Stimulated activated CD8-positive, alpha-beta memory T cell treated with anti-CD3 and anti-CD28 coated beads, Interleukin-4, amount 100 ng/mL, for 1 hour (primary cell): ENCODE measurements at regions not wholly inside any gene's neighbourhood (a gene's known extent, or its start where the extent isn't known, plus 50 kb on each side); places are given as distances from the start of the nearest gene placed in this dataset.
"Not testable (repeated sequence)": the region's sequence is repeated elsewhere in the genome, so short reads cannot be mapped to it uniquely, and the experiment has no call there.

ENCODE experiments used
- DNase-seq, 2 donors: peaks; one replicate each; pipeline ENCODE4 v3.0.0-alpha.2; 2020; ENCODE audit warnings: low read depth in 2 of 2, low spot score in 1 of 2

DNA sequence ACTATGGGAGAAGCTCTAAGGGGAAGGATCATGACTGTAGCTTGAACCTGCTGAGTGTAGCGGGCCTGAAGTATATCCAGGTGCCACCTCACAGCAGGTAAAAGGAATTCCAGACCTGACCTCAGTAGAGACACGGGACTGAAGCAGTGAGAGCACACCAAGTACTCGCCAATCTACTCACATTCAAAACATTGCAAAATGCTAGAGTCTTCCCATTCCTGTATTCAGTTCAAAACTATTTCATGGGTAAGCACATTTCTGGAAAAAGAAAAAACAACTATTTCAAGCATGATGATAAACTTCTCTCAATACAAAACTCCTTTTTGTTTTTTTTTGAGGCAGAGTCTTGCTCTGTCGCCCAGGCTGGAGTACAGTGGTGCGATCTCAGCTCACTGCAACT, 121.9 kb upstream of the AUTS2 start:
- DNase-seq, result no peak

DNA sequence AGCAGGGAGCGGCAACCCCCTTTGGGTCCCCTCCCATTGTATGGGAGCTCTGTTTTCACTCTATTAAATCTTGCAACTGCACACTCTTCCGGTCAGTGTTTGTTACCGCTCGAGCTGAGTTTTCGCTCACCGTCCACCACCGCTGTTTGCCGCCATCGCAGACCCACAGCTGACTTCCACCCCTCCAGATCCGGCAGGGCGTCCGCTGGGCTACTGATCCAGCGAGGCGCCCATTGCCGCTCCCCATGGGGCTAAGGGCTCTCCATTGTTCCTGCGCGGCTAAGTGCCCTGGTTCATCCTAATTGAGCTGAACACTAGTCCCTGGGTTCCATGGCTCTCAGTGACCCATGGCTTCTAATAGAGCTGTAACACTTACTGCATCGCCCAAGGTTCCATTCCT, 115.6 kb upstream of the AUTS2 start:
- DNase-seq, result no peak

DNA sequence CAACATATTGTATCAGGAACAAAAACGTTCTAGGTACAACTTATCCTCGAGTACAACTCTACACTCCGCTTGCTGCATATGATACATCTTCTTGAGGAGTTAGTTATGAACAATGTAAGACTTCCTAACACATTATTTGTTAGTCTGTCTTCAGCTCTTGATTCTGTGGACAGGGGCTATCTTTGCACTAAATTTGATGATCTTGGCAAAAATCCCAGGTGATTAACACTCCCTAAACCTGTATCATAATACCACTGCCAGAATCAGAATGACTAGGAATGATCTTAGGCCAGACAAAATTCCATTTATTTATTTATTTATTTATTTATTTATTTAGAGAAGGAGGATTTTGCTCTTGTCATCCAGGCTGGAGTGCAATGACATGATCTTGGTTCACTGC, 108.7 kb upstream of the AUTS2 start:
- DNase-seq, result no peak

DNA sequence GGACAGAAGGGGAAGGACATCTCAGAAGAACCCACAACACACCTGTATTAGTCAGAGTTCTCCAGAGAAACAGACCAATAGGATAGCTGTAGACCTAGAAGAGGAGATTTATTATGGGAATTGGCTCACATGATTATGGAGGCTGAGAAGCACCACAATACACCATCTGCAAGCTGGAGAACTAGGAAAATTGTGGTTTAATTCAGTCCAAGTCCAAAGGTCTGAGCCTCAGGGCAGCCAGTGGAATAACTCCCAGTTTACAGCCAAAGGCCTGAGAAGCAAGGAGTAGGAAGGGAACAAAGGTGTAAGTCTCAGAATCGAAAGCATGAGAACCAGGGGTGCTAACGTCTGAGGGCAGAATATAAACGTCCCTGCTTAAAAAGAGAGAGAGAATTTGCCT, 99.6 kb upstream of the AUTS2 start:
- no peak for DNase-seq

DNA sequence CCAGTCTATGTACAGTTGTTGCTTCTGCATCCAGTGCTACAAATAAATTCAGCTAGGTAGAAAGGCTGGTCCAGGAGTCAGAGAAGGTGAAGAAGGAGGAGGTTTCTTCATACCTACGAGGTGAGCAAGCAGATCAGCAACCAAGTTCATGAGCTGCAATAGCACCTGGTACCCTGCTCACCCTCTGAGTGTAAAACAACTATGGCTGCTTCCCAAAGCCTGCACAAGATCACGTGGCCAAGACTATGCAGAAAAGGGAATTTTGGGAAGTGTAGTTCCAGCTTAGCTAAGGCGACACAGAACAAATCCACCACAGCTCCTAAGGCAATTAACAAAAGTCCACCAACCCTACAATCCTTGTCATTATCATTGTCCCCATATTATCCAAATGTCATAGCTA, 95.9 kb upstream of the AUTS2 start:
- no peak for DNase-seq

DNA sequence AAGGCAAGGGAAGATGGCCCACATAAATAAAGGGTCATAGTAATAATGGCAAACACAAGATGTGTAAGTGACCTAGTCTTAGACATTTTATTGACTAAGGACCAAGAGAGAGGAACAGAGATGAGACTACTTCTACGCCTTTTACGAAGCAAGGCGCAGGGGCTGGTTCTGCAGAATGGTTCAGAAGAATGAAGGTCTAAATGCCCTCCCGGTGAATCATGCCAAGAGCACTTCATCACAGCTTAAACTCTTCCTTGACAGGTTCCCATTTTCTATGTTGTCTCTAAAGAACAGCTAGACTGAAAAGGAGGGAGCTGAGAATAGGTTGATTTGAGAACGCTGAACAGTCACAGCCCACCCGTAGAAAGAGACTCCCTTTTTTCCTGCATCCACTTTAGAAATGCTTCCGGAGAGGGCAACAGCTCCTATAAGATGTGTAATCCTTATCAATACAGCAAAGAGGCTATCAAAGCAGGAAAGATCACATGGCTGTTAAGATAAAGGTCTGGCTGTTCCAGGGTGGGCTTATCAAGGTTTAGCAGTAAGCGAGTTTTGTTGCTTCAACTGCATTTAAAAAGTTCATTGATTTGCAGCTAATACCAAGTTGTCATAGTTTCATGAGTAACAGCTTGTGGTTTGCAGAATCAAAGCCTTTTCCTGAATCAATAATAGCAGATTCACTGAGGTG, 93.4 kb upstream of the AUTS2 start:
- no peak for DNase-seq

DNA sequence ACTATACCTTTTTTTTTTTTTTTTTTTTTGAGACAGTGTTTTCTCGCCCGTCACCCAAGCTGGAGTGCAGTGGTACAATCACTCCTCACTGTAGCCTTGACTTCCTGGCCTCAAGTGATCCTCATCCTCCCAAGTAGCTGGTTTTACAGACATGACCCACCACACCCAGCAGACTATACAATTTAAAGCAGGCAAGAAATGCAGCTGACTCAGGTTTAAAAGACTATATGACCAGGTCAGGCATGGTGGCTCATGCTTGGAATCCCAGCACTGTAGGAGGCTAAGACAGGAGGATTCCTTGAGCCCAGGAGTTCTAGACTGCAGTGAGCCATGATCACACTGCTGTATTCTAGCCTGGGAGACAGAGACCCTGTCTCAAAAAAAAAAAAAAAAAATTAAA, 89.5 kb upstream of the AUTS2 start:
- no peak for DNase-seq

DNA sequence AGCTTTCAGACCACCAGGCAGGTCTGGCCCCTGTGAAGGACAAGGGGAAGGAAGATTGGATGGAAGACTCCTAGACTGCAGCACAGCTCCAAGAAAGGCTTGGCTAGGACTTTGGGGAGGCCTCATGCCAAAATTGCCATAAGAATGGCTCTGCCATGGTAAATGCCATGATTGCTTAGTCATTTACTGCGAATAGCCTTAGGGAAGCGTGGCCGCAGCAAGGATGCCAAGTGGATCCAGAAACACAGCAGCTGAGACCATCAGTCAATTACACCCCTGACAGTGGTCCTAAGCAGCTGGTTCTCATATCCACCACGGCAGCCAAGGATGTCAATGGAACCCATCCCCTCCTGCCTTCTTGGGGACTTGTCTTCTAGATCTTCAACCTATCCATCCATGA, 88.2 kb upstream of the AUTS2 start:
- DNase-seq, result no peak

DNA sequence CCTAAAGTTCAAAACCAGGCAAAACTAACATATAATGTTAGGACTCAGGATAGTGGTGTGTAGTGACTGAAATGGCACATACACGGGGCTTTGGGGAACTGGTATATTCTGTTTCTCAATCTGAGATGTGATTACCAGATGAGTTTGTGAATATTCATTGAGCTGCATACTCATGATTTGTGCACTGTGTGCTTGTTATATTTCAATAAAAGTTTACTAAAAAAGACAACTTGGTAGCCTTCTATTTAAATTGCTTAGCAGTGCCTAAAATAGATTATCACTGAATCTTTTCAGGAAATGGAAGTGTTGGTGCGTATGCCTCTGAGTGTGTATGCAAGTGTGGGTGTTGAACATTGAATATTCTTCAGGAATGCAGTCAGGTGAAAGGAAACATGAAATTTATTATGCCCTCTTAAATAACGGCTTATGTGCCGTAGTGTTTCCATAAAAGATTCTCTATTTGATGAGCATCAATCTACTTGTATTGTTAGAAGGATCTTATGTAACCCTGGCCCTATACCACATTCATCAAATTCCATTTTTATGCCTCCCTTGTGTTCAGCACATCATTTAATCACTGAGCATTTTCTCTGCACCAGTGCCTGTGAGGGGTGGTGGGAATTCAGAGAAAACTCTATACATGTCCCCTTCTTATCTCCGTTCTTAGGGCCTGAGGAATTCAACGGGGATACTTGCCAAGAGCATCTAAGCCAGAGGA, 82.6 kb upstream of the AUTS2 start:
- no peak for DNase-seq

DNA sequence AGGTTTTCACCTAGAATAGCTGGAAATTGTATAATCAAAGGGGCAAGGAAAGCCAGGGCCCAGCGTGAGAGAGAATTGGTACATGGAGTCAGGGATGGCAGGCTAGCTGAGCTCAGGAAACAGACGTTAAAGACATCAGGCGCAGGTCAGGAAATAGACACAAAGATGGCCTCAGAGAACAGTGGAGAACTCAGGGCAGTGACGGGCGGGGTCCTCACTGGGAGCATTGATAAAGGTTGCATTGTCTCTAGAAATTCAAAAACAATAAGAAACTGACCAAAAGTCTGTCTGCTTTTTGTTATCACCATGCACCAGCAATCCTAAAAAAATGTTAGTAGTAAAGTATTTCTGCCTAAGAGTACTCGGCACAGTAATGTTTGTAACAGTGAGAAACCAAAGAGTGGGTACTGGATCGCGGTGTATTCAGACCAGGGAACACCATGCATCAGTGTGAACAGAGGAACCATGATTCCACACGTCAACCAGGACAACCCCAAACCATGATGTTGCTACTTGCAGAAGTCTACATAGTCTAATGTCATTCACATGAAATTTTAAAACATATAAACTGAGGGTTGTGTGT, 81.9 kb upstream of the AUTS2 start:
- no peak for DNase-seq

DNA sequence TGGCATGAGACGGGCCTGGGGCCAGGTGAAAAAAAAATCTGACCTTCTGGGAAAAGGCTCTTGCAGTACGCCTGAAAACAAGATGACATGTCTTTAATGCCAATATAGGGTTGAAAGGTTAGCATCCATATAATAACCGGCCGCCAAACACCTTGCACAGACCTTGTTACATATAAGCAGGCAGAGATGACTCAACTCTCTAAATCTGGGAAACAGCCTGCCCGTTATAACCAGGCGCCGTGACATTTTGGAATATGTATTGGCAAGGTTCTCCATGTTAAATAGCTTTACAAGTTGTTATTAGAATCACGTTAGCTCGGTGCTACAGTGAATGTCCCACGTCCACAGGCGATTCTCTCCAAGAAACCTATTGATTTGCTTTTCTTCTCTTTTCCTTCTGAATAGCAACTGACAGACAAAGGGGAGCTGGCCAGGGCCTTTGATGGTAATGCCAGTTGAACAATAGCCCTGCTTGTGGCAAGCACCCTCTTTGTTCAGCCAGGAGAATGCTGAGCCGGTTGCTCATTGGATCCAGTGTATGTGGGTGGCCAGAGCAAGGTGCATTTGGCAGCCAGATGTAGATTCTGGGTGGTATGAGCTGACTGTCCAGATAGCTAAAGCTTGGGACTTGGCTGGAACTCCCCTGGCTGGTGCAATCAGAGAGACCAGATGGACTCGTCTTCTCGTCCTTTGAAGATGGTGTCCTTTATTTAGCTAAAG, 80.1 kb upstream of the AUTS2 start:
- DNase-seq, result no peak

DNA sequence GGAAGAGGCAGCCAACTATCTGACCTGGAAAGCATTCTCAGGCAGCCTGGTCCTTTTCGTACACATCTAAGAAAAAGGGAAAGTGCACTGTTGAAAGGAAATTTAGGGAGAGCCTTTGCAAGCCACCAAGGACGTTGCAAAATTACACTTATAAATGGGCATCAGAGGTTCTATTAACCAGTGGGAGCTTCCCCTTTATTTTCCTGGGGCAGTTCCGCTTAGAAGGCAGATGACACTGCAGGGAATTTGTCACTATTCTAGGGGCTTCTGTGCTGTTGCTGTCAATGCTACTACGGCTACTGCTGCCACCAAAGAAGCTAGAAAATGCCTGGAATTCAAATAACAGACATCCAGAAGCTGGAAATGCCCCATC, 79.6 kb upstream of the AUTS2 start:
- no peak for DNase-seq

DNA sequence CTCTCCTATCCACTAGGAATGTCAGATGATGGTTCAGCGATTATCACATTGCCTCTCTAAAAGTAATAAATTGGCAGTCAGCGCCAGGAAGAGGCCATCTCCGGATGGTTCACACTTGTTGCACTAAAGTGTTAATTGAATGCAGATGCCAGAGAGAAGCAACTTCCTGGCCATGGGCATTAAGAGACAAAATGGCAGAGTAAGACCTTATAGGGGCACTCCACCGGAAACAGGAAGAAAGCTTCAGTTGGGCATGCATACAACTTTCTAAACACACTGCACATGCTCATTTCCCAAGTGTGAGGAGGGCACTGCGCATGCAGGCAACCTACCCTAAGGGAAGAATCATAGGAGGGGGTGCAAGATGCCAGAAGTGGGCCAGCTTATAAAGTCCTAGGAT, 71.7 kb upstream of the AUTS2 start:
- DNase-seq, result no peak

DNA sequence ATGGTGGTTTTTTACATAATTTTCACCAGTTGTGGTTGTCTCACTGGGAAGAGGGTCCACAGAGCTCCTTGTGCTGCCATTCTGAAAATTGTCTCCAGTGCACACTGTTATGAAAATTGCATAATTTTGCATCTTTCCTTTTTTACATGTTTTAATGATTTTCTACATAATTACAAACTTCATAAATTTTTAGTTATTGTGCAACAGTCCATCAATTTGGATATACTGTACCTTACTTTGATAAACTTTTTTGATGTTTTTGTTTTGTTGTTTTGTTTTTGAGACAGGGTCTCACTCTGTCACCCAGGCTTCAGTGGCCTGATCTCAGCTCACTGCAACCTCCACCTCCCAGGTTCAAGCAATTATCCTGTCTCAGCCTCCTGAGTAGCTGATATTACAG, 70.6 kb upstream of the AUTS2 start:
- DNase-seq, result no peak

DNA sequence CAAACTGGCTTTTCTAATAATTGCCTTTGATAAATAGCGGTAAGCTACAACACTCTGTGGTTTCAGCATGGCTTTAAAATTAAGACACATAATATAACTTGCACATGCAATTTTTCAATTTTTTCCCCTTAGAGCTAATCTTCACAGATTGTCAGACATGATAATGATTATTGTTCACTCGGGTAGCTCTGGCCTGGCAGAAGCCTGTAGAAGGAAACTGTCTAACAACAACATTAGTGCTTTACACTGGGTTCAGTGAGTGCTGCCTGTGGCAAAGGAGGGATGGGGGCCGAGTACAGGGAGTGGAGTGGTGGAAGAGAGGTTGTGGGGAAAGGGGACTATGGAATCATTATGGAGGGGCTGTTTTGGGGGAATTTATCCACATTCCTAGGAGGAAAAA, 67.2 kb upstream of the AUTS2 start:
- no peak for DNase-seq

DNA sequence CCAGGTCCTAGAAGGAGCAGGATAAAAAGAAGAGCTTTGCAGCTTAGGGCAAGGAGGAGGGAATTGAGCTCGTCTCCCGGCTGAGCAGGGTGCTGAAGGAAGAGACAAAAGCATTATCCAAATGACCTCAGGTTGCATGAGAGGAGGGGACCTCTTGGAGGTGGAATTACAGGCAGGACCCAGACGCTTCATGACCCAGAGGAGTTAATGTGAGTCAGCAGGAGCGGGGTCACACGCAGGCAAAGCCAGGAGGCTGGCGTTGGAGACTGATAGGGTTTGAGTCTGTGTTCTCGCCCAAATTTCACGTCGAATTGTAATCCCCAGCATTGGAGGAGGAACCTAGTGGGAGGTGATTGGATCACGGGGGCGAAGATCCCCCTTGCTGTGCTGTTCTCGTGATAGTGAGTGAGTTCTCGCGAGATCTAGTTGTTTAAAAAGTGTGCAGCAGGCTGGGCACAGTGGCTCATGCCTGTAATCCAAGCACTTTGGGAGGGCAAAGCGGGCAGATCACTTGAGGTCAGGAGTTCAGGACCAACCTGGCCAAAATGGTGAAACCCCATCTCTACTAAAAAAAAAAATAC, 63.7 kb upstream of the AUTS2 start:
- DNase-seq, result no peak

DNA sequence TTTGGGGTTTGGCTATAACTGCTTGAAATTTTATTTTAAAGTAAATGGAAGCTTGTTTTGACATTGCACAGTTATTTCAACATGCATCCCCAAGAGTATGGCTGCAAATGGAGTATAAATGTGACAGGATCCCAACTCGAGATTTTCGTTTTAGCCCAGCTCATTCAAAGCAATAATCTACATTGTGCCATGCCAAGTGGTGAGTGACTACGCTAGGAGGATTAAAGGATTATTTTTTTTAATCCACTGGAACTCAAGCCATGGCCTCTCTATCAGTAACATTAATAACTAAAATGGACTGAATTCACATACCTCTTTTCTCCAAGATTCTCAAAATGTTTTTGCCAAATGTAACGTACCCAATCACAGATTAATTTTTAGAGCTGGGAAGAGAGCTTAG, 60.6 kb upstream of the AUTS2 start:
- DNase-seq, result no peak

DNA sequence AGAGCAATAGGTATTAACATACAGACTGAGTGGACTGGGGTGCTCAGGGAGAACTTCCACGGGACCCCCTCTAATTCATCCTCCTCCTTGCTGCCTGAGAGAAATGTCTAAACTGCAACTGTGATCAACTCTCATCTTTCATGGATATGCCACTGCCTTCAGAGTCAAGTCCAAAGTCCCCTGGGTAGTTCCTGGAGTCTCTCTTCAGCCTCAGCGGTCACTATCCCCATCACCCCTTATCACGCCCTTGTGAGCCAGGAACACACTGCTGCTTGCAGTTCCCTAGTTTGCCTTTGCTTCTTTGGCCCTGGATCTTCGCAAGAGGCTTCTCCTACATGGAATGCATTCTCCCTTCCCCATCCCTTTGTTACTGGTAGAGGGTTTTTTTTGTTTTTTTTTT, 58.7 kb upstream of the AUTS2 start:
- no peak for DNase-seq

DNA sequence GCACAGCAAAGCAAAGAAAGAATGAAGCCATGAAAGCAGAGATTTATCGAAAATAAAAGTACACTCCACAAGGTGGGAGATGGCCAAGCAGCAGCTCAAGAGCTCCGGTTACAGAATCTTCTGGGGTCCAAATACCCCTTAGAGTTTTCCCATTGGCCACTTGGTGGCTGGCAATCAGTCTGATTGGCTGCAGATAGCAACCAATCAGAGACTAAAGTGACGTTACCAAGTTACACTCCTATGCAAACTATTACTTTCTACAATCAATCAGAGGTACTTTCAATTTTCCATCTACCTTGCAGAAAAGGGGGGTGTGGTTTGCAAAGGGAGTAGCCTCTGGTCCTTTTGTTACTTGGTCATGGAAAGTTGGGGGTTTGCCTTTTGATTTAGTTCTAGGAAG, 58.0 kb upstream of the AUTS2 start:
- DNase-seq, result no peak

DNA sequence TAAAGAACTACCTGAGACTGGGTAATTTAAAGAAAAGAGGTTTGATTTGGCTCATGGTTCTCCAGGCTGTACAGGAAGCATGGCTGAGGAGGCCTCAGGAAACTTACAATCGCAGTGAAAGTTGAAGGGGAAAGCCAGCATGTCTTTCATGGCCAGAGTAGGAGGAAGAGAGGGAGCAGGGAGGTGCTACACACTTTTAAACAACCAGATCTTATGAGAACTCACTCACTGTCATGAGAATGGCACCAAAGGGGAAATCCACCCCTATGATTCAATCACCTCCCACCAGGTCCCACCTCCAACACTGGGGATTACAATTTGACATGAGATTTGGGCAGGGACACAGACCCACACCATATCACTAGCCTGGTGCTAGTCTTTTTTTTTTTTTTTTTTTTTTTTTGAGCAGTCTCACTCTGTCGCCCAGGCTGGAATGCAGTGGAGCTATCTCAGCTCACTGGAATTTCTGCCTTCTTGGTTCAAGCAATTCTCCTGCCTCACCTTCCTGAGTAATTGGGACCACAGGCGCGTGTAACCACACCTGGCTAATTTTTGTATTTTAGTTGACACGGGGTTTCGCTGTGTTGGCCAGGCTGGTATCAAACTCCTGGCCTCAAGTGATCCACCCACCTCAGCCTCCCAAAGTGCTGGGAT, 56.4 kb upstream of the AUTS2 start:
- DNase-seq, result not testable (repeated sequence)

DNA sequence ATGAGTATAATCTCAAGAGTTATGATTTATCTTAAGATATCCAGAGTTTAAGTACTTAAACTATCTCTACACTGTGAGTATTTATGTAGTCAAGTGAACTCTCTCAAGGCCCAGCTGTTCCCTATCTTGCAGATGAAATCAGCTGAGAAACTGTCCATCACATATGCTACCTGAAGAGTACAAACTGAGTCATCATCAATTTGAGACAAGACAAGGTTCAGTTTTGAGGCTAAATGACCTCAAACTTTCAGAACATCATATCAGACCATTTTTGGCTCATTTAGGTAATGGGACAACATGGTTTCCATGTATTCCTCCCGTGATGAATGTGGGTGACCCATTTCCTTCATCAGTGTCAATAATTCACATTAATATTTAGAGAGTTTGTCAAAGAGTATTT, 53.1 kb upstream of the AUTS2 start:
- no peak for DNase-seq
